NCI-H2227 treated with DMSO at 0.1 percent for 48 hours (cell line): ENCODE measurements at regions not wholly inside any gene's neighbourhood (a gene's known extent, or its start where the extent isn't known, plus 50 kb on each side); places are given as distances from the start of the nearest gene placed in this dataset.
A peak's percentile ranks its signal among the peaks of the same experiment; 100 is the strongest.

Source experiments
- DNase-seq: peaks from one replicate; lab custom pipeline; 2025; lab: John Stamatoyannopoulos, UW

- peak; percentile 80 for DNase-seq
Measured at GRCh38 chr6:8589941-8590729, 154.8 kb upstream of the SLC35B3 start.

- DNase-seq, result no peak
Measured at GRCh38 chr6:8588176-8588575, 152.8 kb upstream of the SLC35B3 start.

- DNase-seq, result no peak
Measured at GRCh38 chr6:8583291-8583690, 147.9 kb upstream of the SLC35B3 start.

GRCh38 chr6:8579372-8579771 is 144.0 kb upstream of the SLC35B3 start:
- DNase-seq, result no peak

- no peak for DNase-seq
Measured at GRCh38 chr6:8578006-8578405, 142.7 kb upstream of the SLC35B3 start.

- no peak for DNase-seq
Measured at GRCh38 chr6:8574749-8575468, 139.6 kb upstream of the SLC35B3 start.

GRCh38 chr6:8574311-8574710 is 139.0 kb upstream of the SLC35B3 start:
- DNase-seq, result no peak

GRCh38 chr6:8570256-8570920 is 135.0 kb upstream of the SLC35B3 start:
- no peak for DNase-seq

GRCh38 chr6:8562125-8562524 is 126.8 kb upstream of the SLC35B3 start:
- DNase-seq, result no peak

GRCh38 chr6:8558953-8559352 is 123.6 kb upstream of the SLC35B3 start:
- DNase-seq, result no peak

GRCh38 chr6:8557014-8557748 is 121.8 kb upstream of the SLC35B3 start:
- DNase-seq, result no peak

- DNase-seq, result no peak
Measured at GRCh38 chr6:8556370-8557013, 121.1 kb upstream of the SLC35B3 start.

GRCh38 chr6:8551993-8552392 is 116.6 kb upstream of the SLC35B3 start:
- DNase-seq, result no peak

GRCh38 chr6:8551386-8551785 is 116.0 kb upstream of the SLC35B3 start:
- no peak for DNase-seq

GRCh38 chr6:8549074-8549790 is 113.9 kb upstream of the SLC35B3 start:
- no peak for DNase-seq

GRCh38 chr6:8546496-8546895 is 111.2 kb upstream of the SLC35B3 start:
- no peak for DNase-seq

- no peak for DNase-seq
Measured at GRCh38 chr6:8545336-8545735, 110.0 kb upstream of the SLC35B3 start.

GRCh38 chr6:8543714-8544113 is 108.4 kb upstream of the SLC35B3 start:
- no peak for DNase-seq

- DNase-seq, result peak; percentile 12
Measured at GRCh38 chr6:8539453-8539852, 104.1 kb upstream of the SLC35B3 start.

GRCh38 chr6:8536122-8536521 is 100.8 kb upstream of the SLC35B3 start:
- no peak for DNase-seq

GRCh38 chr6:8535519-8535918 is 100.2 kb upstream of the SLC35B3 start:
- no peak for DNase-seq
